HepG2 (cell line): ENCODE measurements at regions not wholly inside any gene's neighbourhood (a gene's known extent, or its start where the extent isn't known, plus 50 kb on each side); places are given as distances from the start of the nearest gene placed in this dataset.

Source experiments
- ATAC-seq: fragments of 200-7000 bp; cut with Tn5 transposase; 3 replicates; pipeline ENCODE4 v1.9.1; 2020; ENCODE audit warnings: mild to moderate bottlenecking, moderate library complexity
- BruUV-seq: library from RNA; stranded (reverse); fragments of 400-500 nt; replicated peaks from 2 replicates; lab custom pipeline; 2021; lab: Mats Ljungman, UMichigan
- CTCF ChIA-PET: fragments of 300-600 bp; formaldehyde crosslinking; extraction: SDS; loops from one replicate; lab custom pipeline; 2021; ENCODE audit warnings: low total read pairs, inconsistent platforms, low intra/inter-chr PET ratio; lab: Yijun Ruan, JAX
- POLR2A ChIA-PET: fragments of 350-600 bp; sonication (Branson Sonifier 250); formaldehyde crosslinking; loops from one replicate; lab custom pipeline; 2020; ENCODE audit warnings: antibody characterized with exemption, inconsistent platforms; lab: Yijun Ruan, JAX
- DNase-seq: peaks from one replicate; pipeline ENCODE4 v3.0.0-alpha.2; 2015; ENCODE audit warnings: low spot score
- FAIRE-seq: peaks from 3 replicates; lab custom pipeline; 2011; peaks lifted over from hg19 to GRCh38; lab: Jason Lieb, UNC
- H2AFZ ChIP-seq: one replicate; pipeline ENCODE4 v1.6.1; 2011; ENCODE audit warnings: low read length, inconsistent platforms
- H3K27ac ChIP-seq: fragments of 300-600 bp; 3 replicates; pipeline ENCODE4 v1.8.0; 2011; ENCODE audit warnings: mixed run types, mild to moderate bottlenecking, mixed read lengths, low read length, inconsistent platforms; ENCODE audit not compliant: insufficient read depth; ENCODE audit errors: extremely low read length
- H3K27me3 ChIP-seq, 2 experiments: fragments of 200-600 bp in 1 of 2; 2 replicates in 1 of 2; 3 replicates in 1 of 2; pipeline versions ENCODE4 v1.6.0 to v1.8.0; 2011; ENCODE audit warnings: low read length in 2 of 2, mild to moderate bottlenecking in 2 of 2, moderate library complexity in 2 of 2, inconsistent platforms in 1 of 2; ENCODE audit not compliant: insufficient read depth in 2 of 2, control insufficient read depth in 1 of 2
- H3K36me3 ChIP-seq, 2 experiments: fragments of 200-600 bp in 1 of 2; replicated peaks in 1 of 2; 2 replicates in 1 of 2; 3 replicates in 1 of 2; pipeline versions ENCODE4 v1.5.1 to v1.8.0; 2011; ENCODE audit warnings: low read length in 2 of 2, inconsistent platforms in 1 of 2; ENCODE audit not compliant: insufficient read depth in 2 of 2, control insufficient read depth in 1 of 2
- H3K4me1 ChIP-seq: 2 replicates; pipeline ENCODE4 v1.5.1; 2012; ENCODE audit warnings: low read length, inconsistent platforms; ENCODE audit not compliant: insufficient read depth
- H3K4me2 ChIP-seq: 2 replicates; pipeline ENCODE4 v1.6.0; 2011; ENCODE audit warnings: low read depth, low read length, inconsistent platforms
- H3K4me3 ChIP-seq, 3 experiments: fragments of 200-600 bp in 1 of 3; sonication (generic), shearing (Covaris generic) in 1 of 3; replicated peaks in 1 of 3; 2 replicates each; pipeline ENCODE4 v1.5.1; 2011 to 2016; ENCODE audit warnings: low read length in 3 of 3, inconsistent platforms in 2 of 3, low read depth in 2 of 3, mild to moderate bottlenecking in 2 of 3, control low read depth in 1 of 3, mixed read lengths in 1 of 3; ENCODE audit not compliant: insufficient read depth in 1 of 3
- H3K79me2 ChIP-seq: one replicate; pipeline ENCODE4 v1.6.1; 2011; ENCODE audit warnings: low read length, inconsistent platforms; ENCODE audit not compliant: insufficient read depth
- H3K9ac ChIP-seq: 2 replicates; pipeline ENCODE4 v1.6.0; 2011; ENCODE audit warnings: mild to moderate bottlenecking, low read depth, low read length, inconsistent platforms; ENCODE audit not compliant: insufficient read depth
- H3K9me3 ChIP-seq: 2 replicates; pipeline ENCODE4 v1.5.1; 2012; ENCODE audit warnings: mild to moderate bottlenecking, low read length
- H4K20me1 ChIP-seq: 2 replicates; pipeline ENCODE4 v1.6.0; 2011; ENCODE audit warnings: inconsistent platforms, mild to moderate bottlenecking, low read length, moderate library complexity; ENCODE audit not compliant: insufficient read depth
- CC2D1A ChIP-seq: sonication (generic); formaldehyde crosslinking; IDR thresholded peaks from 2 replicates; pipeline ENCODE4 v1.8.1; 2023; ENCODE audit warnings: mild to moderate bottlenecking, missing genetic modification reagents
- CREM ChIP-seq, 2 experiments: sonication (generic) in 1 of 2; formaldehyde crosslinking in 1 of 2; IDR thresholded peaks; 2 replicates each; pipeline versions ENCODE4 v1.4.0 to v1.6.1; 2016 to 2020; ENCODE audit warnings: antibody characterized with exemption in 1 of 2, mild to moderate bottlenecking in 1 of 2, missing genetic modification reagents in 1 of 2
- EZH2 ChIP-seq: conservative IDR thresholded peaks from 2 replicates; pipeline ENCODE4 v1.6.1; 2012; ENCODE audit warnings: mild to moderate bottlenecking, low read depth, low read length, moderate library complexity
- FOXO1 ChIP-seq: sonication (generic); formaldehyde crosslinking; IDR thresholded peaks from 2 replicates; pipeline ENCODE4 v1.4.0; 2020; ENCODE audit warnings: missing genetic modification reagents
- NCOA1 ChIP-seq: sonication (generic); formaldehyde crosslinking; IDR thresholded peaks from 2 replicates; pipeline ENCODE4 v1.9.0; 2021; ENCODE audit warnings: missing genetic modification reagents
- NCOA2 ChIP-seq: sonication (generic); formaldehyde crosslinking; IDR thresholded peaks from 2 replicates; pipeline ENCODE4 v1.8.0; 2022; ENCODE audit warnings: inconsistent platforms
- PHF21A ChIP-seq: sonication (generic); formaldehyde crosslinking; IDR thresholded peaks from 2 replicates; pipeline ENCODE4 v1.5.0; 2020; ENCODE audit warnings: mild to moderate bottlenecking, missing genetic modification reagents
- RELA ChIP-seq: sonication (generic); formaldehyde crosslinking; IDR thresholded peaks from 2 replicates; pipeline ENCODE4 v1.4.0; 2020; ENCODE audit warnings: missing genetic modification reagents
- SALL1 ChIP-seq: sonication (generic); formaldehyde crosslinking; IDR thresholded peaks from 2 replicates; pipeline ENCODE4 v1.8.0; 2022; ENCODE audit warnings: mild to moderate bottlenecking, missing genetic modification reagents
- TARDBP ChIP-seq: sonication (generic); formaldehyde crosslinking; IDR thresholded peaks from 2 replicates; pipeline ENCODE4 v1.8.0; 2022; ENCODE audit warnings: mild to moderate bottlenecking, missing genetic modification reagents
- TBX3 ChIP-seq: fragments of 450-650 bp; IDR thresholded peaks from 2 replicates; pipeline ENCODE4 v1.6.1; 2017; ENCODE audit warnings: antibody characterized with exemption, mild to moderate bottlenecking, inconsistent platforms, borderline replicate concordance
- XBP1 ChIP-seq: sonication (generic); formaldehyde crosslinking; IDR thresholded peaks from 2 replicates; pipeline ENCODE4 v1.5.0; 2020; ENCODE audit warnings: missing genetic modification reagents
- ZNF382 ChIP-seq: sonication (generic); formaldehyde crosslinking; IDR thresholded peaks from 2 replicates; pipeline ENCODE4 v1.5.0; 2020; ENCODE audit warnings: missing genetic modification reagents, mild to moderate bottlenecking, borderline replicate concordance
- ZNF644 ChIP-seq: IDR thresholded peaks from 2 replicates; pipeline ENCODE4 v1.6.1; 2016; ENCODE audit warnings: low read depth
- WGBS: methylation state at CpG from one replicate; pipeline ENCODE4 v1.1.6; 2017; ENCODE audit warnings: low lambda C conversion rate; 5-methylcytosine and 5-hydroxymethylcytosine counted together
- in situ Hi-C: cut with HindIII; loops from 2 replicates; pipeline ENCODE4 v1.10.0; 2017; ENCODE audit warnings: low pct_unique_long_range_greater_than_20kb; ENCODE audit not compliant: extremely low pct_ligation_motif_present
- intact Hi-C: fragments of 100-400 bp; cut with micrococcal nuclease; formaldehyde crosslinking; loops from one replicate; pipeline ENCODE4 v1.10.0; 2022; ENCODE audit not compliant: unreplicated experiment

DNA sequence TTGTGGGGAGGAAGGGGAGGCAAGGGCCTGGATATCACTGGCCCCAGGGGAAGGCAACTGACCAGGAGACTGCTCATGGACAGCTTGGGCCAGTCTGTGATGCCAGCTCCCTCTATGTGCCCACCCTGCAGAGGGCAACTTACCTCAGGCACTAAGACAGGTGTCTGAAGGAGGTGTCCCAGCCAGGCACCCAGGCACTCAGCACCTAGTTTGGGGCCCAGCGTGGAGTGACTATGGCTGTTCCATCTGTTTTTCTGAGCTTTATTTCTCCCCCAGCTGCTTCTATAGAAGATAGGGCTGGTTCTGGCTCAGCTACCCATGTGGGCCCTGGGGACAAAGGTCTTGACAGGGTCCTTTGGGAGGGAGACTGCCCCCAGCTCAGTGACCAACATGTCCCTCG, 150.6 kb upstream of the PCBD1 start (continued):
- no peak for TF ChIP-seq ZNF382 (CRISPR knock-in tag)
- TF ChIP-seq CC2D1A, result no peak
- no peak for TF ChIP-seq XBP1

DNA sequence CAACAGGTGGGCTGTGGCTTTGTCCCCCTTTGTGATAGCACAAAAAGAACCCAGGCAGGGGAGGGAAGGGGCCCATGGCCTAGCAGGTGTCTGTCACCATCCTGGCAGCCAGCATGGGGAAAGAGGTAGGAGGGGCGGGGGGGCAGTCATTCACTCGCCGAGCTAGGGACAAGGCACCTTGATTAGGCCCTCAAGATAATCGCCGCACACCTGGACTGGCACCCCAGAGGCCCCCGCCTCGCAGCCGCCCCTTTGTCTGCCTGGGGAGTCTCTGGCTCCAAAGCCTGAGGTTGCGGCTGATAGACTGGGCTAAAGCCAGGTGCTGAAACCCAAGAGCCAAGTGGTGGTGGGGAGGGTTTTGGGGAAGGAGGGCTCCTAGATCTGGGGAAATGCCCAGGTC, 151.2 kb upstream of the PCBD1 start:
- DNase-seq (no peak), ATAC-seq (no peak), FAIRE-seq (no peak)
- BruUV-seq, result no TSS peak
- Histone ChIP-seq H3K9me3 (no peaks in the 10 kb centered on the region), H3K27ac (no peak overlapping the region), H3K4me3 (no peak overlapping the region), H3K36me3 (no peaks in the 10 kb centered on the region), H3K27me3 (peaks cover 7 to 35% of the 10 kb centered on the region in 2 experiments; a peak in 4 of 5 replicates), H3K79me2 (no peaks in the 10 kb centered on the region), H3K4me2 (no peak overlapping the region), H3K9ac (no peak overlapping the region), H2AFZ (no peak overlapping the region), H3K4me1 (no peaks in the 10 kb centered on the region), H4K20me1 (no peaks in the 10 kb centered on the region)
- CTCF ChIA-PET, result no interaction called here
- TF ChIP-seq TARDBP, result no peak
- no peak for TF ChIP-seq PHF21A (CRISPR knock-in tag)
- no peak for TF ChIP-seq ZNF644
- no peak for TF ChIP-seq SALL1 (CRISPR knock-in tag)
- TF ChIP-seq FOXO1, result no peak
- no peak for TF ChIP-seq NCOA1
- no peak for TF ChIP-seq NCOA2
- no peak for TF ChIP-seq TBX3
- TF ChIP-seq EZH2, result no peak
- no peak for TF ChIP-seq CREM (IDR thresholded peaks at IDR 0.05)
- no peak for TF ChIP-seq CREM (CRISPR knock-in tag; IDR thresholded peaks at IDR 0.05)
- TF ChIP-seq RELA (CRISPR knock-in tag), result no peak
- in situ Hi-C loops (no loop called here), intact Hi-C loops (no loop called here)
- 44% methylated on average over 2 of the region's 9 CpGs for WGBS
- POLR2A ChIA-PET, result no interaction called here
